Keratinocyte (primary cell): ENCODE measurements at regions not wholly inside any gene's neighbourhood (a gene's known extent, or its start where the extent isn't known, plus 50 kb on each side); places are given as distances from the start of the nearest gene placed in this dataset.

Experiments used
- DNase-seq: peaks from one replicate; pipeline ENCODE4 v3.0.0-alpha.2; 2011; ENCODE audit warnings: low read depth, missing footprints, low spot score
- FAIRE-seq: peaks from 2 replicates; lab custom pipeline; 2011; peaks lifted over from hg19 to GRCh38; lab: Jason Lieb, UNC
- H2AFZ ChIP-seq: 2 replicates; pipeline ENCODE4 v1.6.0; 2012; ENCODE audit warnings: low read length, control low read depth, inconsistent platforms; ENCODE audit not compliant: control insufficient read depth
- H3K27ac ChIP-seq: 2 replicates; pipeline ENCODE4 v1.5.1; 2011; ENCODE audit warnings: low read length; ENCODE audit not compliant: control insufficient read depth, insufficient read depth
- H3K27me3 ChIP-seq: 3 replicates; pipeline ENCODE4 v1.6.0; 2011; ENCODE audit warnings: low read length; ENCODE audit not compliant: control insufficient read depth, insufficient read depth; ENCODE audit errors: extremely low read depth
- H3K36me3 ChIP-seq, 2 experiments: 2 replicates in 1 of 2; 3 replicates in 1 of 2; pipeline ENCODE4 v1.5.1; 2011; ENCODE audit warnings: low read length in 2 of 2, mild to moderate bottlenecking in 1 of 2; ENCODE audit not compliant: control insufficient read depth in 2 of 2, insufficient read depth in 2 of 2; ENCODE audit errors: extremely low read depth in 1 of 2
- H3K4me1 ChIP-seq: 3 replicates; pipeline ENCODE4 v1.5.1; 2011; ENCODE audit warnings: low read length; ENCODE audit not compliant: control insufficient read depth, insufficient read depth; ENCODE audit errors: extremely low read depth
- H3K4me2 ChIP-seq: 3 replicates; pipeline ENCODE4 v1.6.0; 2011; ENCODE audit warnings: low read depth, low read length; ENCODE audit not compliant: control insufficient read depth, insufficient read depth; ENCODE audit errors: extremely low read depth
- H3K4me3 ChIP-seq, 3 experiments: fragments of 200-600 bp in 1 of 3; sonication (generic) in 1 of 3; 2 replicates in 2 of 3; 3 replicates in 1 of 3; pipeline ENCODE4 v1.5.1; 2011 to 2016; ENCODE audit warnings: low read length in 3 of 3, mild to moderate bottlenecking in 3 of 3, control low read depth in 2 of 3, inconsistent platforms in 1 of 3, low read depth in 1 of 3, mixed read lengths in 1 of 3, mixed run types in 1 of 3, moderate library complexity in 1 of 3; ENCODE audit not compliant: control insufficient read depth in 2 of 3, insufficient read depth in 2 of 3; ENCODE audit errors: extremely low read depth in 1 of 3
- H3K79me2 ChIP-seq: 2 replicates; pipeline ENCODE4 v1.6.0; 2012; ENCODE audit warnings: low read length; ENCODE audit not compliant: control insufficient read depth, insufficient read depth
- H3K9ac ChIP-seq: 3 replicates; pipeline ENCODE4 v1.6.0; 2011; ENCODE audit warnings: low read length; ENCODE audit not compliant: control insufficient read depth, insufficient read depth; ENCODE audit errors: extremely low read depth
- H3K9me1 ChIP-seq: 3 replicates; pipeline ENCODE4 v1.6.0; 2011; ENCODE audit warnings: low read length; ENCODE audit not compliant: control insufficient read depth, insufficient read depth; ENCODE audit errors: extremely low read depth
- H3K9me3 ChIP-seq: 2 replicates; pipeline ENCODE4 v1.5.1; 2012; ENCODE audit warnings: low read depth, low read length; ENCODE audit not compliant: control insufficient read depth
- H4K20me1 ChIP-seq: 3 replicates; pipeline ENCODE4 v1.6.0; 2011; ENCODE audit warnings: low read length; ENCODE audit not compliant: control insufficient read depth, insufficient read depth; ENCODE audit errors: extremely low read depth
- EZH2 ChIP-seq: IDR thresholded peaks from one replicate; pipeline ENCODE4 v1.6.1; 2012; ENCODE audit warnings: inconsistent platforms, mild to moderate bottlenecking, low read length, moderate library complexity
- dilution Hi-C: fragments of 300-500 bp; cut with MboI; formaldehyde crosslinking; loops from one replicate; pipeline ENCODE4 v1.7.0; 2020; ENCODE audit warnings: low sequenced_read_pairs; ENCODE audit not compliant: extremely low pct_ligation_motif_present
- TF ChIP-seq, protein P1 (sequence below), 3 experiments: IDR thresholded peaks in 1 of 3; conservative IDR thresholded peaks in 1 of 3; optimal IDR thresholded peaks in 1 of 3; 2 replicates in 2 of 3; 3 replicates in 1 of 3; pipeline versions ENCODE3 to v1.5.1; 2011; ENCODE audit warnings: low read length in 3 of 3, mild to moderate bottlenecking in 3 of 3, moderate library complexity in 2 of 3, control low read depth in 1 of 3, inconsistent platforms in 1 of 3; ENCODE audit not compliant: insufficient read depth in 2 of 3; ENCODE audit errors: extremely low read depth in 1 of 3

DNA sequence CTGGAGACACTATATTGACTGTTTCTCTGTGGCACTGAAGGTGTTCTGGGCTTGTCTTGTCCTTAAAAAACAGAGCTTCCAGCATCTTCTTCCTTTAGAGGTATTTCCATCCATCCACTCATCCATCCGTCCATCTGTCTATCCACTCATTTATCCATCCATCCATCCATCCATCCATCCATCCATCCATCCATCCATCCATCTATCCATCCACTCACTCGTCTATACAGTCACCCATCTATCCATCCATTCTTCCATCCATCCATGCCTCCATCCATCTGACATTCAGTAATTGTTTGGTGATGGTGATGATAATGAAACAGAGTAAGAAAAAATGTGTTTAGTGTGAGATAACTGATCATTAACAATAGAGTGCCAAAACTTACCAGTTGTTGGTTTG lies 334.8 kb downstream of the NSG2 start:
- Histone ChIP-seq H3K27ac (no peak overlapping the region), H3K4me1 (peaks cover 22% of the 10 kb centered on the region), H3K9ac (no peak overlapping the region), H3K4me3 (no peak overlapping the region), H3K9me3 (peaks cover 7% of the 10 kb centered on the region), H3K4me2 (no peak overlapping the region), H3K27me3 (no peaks in the 10 kb centered on the region), H3K9me1 (no peaks in the 10 kb centered on the region), H3K36me3 (no peaks in the 10 kb centered on the region), H4K20me1 (no peaks in the 10 kb centered on the region), H2AFZ (no peak overlapping the region), H3K79me2 (no peaks in the 10 kb centered on the region)
- TF ChIP-seq EZH2: no peak
- TF ChIP-seq, protein P1, sequence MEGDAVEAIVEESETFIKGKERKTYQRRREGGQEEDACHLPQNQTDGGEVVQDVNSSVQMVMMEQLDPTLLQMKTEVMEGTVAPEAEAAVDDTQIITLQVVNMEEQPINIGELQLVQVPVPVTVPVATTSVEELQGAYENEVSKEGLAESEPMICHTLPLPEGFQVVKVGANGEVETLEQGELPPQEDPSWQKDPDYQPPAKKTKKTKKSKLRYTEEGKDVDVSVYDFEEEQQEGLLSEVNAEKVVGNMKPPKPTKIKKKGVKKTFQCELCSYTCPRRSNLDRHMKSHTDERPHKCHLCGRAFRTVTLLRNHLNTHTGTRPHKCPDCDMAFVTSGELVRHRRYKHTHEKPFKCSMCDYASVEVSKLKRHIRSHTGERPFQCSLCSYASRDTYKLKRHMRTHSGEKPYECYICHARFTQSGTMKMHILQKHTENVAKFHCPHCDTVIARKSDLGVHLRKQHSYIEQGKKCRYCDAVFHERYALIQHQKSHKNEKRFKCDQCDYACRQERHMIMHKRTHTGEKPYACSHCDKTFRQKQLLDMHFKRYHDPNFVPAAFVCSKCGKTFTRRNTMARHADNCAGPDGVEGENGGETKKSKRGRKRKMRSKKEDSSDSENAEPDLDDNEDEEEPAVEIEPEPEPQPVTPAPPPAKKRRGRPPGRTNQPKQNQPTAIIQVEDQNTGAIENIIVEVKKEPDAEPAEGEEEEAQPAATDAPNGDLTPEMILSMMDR (optimal IDR thresholded peaks at IDR 0.05 in 1 of 3, IDR thresholded peaks at IDR 0.05 in 1 of 3, conservative IDR thresholded peaks at IDR 0.05 in 1 of 3; ENCODE audit: extremely low read depth in 1 of 3, insufficient read depth in 2 of 3, low read length in 3 of 3): no peak
- no peak for FAIRE-seq
- DNase-seq: no peak
- dilution Hi-C loops: no loop called here

DNA sequence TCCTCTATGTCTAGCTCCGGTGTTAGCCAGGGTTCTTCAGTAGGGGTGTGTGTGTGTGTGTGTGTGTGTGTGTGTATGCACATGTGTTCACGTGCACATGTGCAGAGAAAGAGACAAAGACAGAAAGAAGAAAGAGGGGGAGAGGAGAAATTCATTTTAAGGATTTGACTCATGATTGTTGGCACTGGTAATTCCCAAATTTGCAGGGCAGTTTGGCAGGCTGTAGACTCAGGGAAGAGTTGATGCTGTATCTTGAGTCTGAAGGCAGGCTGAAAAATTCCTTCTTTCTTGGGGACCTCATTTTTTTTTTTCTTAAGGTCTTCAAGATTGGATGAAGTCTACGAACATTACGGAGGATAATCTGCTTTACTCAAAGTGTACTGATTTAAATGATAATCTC lies 335.7 kb downstream of the NSG2 start:
- H3K27me3 ChIP-seq: no peaks in the 10 kb centered on the region
- DNase-seq (no peak), FAIRE-seq (no peak)
- no peaks in the 10 kb centered on the region for H3K36me3 ChIP-seq
- H3K79me2 ChIP-seq: no peaks in the 10 kb centered on the region
- no peak overlapping the region for H2AFZ ChIP-seq
- H3K9me3 ChIP-seq: peaks cover 7% of the 10 kb centered on the region
- H3K4me1 ChIP-seq: peaks cover 22% of the 10 kb centered on the region
- no peak overlapping the region for H3K9ac ChIP-seq
- H3K4me3 ChIP-seq: no peak overlapping the region
- H4K20me1 ChIP-seq: no peaks in the 10 kb centered on the region
- no peak overlapping the region for H3K27ac ChIP-seq
- H3K4me2 ChIP-seq: no peak overlapping the region
- TF ChIP-seq EZH2: no peak
- TF ChIP-seq, protein P1 (optimal IDR thresholded peaks at IDR 0.05 in 1 of 3, IDR thresholded peaks at IDR 0.05 in 1 of 3, conservative IDR thresholded peaks at IDR 0.05 in 1 of 3; ENCODE audit: extremely low read depth in 1 of 3, insufficient read depth in 2 of 3, low read length in 3 of 3): no peak
- no peaks in the 10 kb centered on the region for H3K9me1 ChIP-seq
- dilution Hi-C loops: no loop called here
